NCI-H1105 (cell line): ENCODE measurements at regions not wholly inside any gene's neighbourhood (a gene's known extent, or its start where the extent isn't known, plus 50 kb on each side); places are given as distances from the start of the nearest gene placed in this dataset.
"Not testable (repeated sequence)": the region's sequence is repeated elsewhere in the genome, so short reads cannot be mapped to it uniquely, and the experiment has no call there.

Source experiments
- DNase-seq: peaks from one replicate; lab custom pipeline; 2025; lab: John Stamatoyannopoulos, UW

DNA sequence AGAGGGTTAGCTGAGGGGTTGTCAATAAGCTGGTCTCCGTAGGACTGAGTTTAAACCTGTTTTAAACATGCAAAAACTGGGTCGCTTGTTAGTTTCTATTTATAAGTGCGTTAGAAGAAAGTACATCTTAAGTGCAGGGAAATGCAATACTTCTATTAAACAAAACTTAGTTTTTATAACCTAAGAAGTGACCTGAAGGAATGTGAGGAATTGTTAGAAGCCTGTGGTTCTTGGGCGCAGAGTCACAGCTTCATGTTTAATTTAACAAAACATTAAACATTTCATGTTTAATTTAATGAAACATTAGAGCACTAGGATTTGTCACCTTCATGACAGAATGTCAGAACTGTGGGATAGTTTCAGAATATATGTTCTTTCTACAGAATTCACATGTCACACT, 469.2 kb upstream of the WWC1 start:
- DNase-seq, result no peak

DNA sequence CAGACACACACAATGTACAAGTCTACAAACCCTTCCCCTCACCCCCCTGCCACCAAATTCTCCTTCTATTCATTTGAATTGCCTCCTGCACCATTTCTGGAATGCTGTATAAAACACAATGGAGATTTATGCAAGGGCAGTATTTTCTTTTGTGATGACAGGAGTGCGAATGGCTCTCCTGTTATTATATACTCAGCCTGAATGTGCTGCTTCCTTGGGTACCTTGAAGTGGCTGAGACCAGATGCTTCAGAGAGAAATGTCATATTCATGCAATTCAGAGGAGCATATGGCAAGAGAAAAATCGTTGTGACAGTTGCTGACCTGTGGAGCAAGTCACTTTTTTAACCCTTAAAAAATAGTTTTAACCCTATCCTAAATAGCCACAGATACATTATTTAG, 468.0 kb upstream of the WWC1 start:
- DNase-seq, result no peak

DNA sequence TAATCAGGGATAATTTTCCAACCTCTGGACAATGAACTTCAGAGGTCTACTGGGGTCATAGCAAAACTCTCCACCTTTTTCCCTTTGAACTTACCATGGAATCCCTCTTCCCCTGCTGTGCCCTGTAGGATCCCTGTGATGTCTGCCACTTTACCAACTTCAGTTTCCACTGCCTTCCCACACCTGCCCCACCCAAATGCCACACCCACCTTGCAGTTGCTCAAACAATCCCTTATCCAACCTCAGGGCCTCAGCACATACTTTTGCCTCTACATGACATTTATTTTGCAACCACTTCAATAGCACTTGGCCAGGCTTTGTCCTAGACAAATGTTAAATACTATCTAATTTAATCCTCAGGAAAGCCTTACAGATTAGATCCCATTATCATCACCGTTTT, 463.7 kb upstream of the WWC1 start:
- DNase-seq, result no peak

DNA sequence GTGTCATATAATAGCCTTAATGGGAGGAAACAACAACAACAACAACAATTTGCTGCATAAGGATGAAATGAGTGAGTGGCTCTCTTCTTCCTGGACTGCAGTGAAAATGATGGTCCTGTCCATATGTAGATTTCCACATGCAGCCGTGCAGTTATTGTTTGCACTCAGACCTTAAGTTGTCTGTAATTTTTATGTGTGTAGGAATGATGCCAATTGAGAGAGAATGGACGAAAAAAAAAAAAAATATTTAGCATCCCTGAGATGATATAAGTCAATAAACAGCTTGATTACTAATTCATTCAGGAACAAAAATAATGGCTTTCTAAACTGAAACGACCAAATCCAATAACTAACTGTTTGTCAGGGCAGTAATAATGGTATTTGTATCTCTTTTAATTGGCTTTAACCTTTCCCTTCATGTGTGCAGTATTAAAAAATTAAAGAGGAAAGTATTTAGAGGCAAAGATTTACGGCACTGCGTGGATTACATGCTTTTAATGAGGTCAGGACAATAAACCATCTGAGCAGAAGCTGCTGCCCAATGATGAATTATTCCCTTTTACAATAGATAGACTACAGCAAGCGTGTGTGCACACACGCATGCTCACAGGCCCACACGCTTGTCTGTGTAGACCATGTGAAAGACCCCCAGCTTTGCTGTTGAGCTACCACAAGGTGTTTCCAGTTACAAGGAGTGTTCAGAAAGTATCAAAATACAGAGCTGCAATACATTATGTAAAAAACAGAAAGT, 459.5 kb upstream of the WWC1 start:
- no peak for DNase-seq

DNA sequence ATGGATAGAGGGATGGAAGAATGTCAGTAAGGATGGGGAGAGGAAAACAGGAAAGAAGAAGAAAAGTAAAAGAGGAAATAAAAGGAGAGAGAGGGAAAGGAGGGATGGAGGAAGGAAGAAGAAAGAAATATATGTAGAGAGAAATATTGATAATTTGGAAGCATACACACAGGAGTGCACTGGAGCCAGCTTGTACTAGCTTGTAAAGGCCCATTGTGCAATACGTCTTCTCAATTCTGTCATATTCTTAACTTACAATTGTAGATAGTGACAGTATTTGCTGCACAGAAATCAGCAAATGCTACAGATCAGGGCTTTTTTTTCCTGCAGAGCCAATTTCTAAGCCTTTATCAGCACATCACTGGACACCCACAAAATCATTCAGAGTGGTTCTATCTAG, 458.8 kb upstream of the WWC1 start:
- no peak for DNase-seq

DNA sequence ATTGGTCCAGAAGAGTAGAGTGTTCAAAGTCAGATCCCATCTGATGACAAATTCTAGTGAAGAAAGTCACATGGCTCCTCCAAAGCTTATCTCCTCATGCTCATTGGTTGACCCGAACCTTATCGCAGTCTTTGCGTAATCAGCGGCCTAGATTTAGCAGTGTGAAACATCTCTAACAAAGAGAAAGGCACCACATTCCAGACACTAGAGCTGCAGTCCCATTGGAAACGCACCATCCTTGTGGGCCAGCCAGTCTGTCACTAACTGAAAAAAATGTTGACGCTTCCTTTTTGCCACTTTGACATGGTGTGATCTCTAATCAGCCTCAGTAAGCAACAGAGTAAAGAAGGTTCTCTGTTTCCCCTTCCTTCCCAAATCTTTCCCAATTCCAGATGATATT, 458.0 kb upstream of the WWC1 start:
- DNase-seq, result no peak

DNA sequence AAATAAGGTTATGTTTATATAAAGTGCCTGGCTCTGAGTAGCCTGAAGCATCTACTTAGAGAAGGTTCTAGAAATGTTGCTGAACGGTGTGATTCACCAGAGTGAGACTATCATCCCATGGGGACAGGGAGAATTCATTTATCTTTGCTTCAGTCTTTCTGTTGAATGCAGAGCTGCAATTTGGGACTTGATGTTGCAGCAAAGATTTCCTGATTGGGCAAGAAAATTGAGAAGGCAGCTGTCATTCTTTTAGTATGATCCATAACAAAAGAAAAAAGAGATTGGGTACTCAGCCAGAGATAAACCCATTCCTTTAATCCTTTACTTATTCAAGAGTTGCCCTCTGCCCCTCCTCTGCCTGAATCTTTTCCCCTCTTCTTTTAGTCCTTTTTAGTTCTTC, 456.3 kb upstream of the WWC1 start:
- DNase-seq, result no peak

DNA sequence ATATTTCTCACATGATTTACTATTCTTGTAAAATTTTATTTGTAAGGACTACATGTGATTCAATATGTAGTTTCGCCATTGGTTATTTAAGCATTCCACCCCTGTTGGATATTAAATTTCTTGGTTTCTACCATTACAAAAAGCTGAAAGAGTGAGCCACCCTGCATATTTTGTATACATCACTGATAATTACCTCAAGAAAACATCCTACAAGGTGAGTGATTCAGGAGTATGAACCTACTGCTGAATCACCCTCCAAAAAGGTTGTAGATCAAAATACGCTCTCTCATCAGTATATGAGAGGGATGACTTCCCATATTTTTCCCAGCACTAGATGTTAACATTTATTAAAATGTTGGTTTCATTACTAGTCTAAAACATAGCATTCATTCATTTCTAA, 454.3 kb upstream of the WWC1 start:
- no peak for DNase-seq

DNA sequence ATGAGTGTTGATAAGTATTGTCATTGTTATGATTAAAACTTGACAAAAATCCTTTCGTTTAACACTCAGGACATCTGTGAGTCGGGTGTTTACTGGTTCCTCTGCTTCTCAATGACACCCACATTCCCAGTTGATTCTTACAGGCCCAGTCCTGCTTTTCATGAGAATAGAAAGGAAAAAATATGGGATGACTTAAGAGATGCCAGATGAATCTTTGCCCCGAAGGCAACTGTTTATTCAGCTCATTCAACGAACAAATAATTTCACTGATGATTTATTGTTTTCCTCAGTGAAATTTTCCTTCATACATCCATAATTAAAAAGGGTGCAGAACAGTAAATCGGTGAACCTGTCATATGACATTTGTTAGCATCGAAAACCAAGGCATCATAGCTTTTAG, 452.4 kb upstream of the WWC1 start:
- no peak for DNase-seq

DNA sequence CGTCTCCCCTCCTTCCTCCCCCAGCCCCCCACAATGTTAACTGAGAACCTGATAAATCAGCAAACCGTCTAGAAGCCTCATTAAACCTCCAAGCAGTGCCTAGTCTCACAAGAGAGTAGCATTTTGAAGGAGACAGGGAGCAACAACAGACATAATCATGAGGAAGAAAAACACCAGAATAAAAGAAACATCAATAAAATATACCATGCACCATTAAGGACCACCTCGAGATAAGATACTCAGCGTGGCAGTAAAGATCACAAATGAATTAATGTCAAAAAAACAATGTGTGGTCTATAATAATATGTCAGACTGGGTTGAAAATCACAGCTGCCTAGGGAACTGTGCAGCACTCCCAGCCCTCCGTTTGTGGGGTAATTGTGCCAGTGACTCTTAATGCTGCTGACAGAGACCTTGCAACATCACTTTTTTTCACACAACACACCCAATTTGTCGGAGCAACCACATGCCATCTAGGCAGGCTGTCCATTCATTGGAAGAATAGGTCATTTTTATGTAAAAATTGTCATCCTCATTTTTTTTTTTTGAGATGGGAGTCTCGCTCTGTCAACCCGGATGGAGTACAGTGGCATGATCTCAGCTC, 450.8 kb upstream of the WWC1 start:
- DNase-seq, result no peak

DNA sequence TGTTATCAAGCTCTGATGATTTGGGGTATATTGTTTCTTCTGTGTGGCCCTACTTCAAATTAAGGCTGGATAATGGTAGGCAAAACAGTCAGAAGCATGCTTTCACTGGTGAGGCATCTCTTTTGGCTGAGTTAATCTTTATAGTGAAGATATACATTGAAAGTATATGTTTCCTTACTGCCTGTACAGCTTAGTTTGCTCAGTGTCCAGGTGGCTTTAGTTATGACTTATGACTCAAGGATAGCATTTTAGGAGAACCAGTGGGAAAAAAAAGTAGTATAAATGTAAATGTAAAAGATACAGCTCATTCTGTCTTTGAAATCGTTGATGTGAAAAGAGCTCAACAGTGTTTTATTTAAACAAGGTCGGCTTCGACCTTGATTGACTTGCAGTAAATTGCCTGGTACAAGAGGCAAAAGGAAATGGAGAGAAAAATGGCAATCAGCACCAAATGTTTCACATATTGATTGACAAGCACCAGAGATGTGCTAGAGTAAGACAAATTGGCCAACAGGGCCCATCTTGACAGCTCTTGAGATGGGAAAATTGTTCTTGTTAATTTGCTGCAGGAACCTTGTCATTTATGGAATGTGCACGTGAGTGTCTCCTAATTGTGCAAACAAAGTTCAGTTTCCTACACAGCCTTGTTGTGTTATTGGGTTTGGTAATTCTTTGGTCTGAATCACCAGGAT, 447.4 kb upstream of the WWC1 start:
- no peak for DNase-seq

DNA sequence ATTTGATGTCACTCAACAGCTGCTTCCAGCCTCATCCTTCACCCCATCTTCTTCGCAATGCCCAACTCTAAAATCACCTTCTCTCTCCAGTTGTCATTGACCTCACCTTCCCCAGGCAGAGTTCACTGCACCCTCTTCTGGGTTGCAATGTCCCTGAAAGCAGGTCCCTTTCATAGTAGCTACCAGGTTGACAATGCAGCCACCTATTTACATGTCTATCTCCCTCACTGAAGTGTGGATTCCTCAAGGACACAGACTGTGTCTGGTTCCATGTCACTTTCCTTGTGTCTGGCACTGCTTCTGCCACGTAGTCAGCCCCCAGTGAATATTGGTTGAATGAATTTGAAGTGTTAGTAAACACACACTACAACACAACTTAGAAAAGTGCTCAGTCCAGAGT, 445.5 kb upstream of the WWC1 start:
- no peak for DNase-seq

DNA sequence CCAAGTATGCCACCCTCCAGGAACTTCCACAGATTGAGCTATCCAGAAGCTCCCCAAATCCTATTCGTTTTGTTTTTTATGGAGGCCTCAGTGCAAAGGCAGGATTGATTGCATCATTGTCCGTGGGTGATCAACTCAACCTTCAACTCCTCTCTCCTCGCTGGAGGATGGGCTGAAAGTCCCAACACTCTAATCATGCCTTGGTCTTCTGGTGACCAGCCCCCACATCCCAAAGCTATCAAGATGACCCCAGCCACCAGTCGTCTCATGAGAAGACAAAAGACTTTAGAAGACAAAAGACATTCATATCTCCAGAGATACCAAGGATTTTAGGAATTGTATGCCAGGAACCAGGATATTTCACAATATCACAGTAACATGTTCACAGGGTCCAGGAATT, 441.6 kb upstream of the WWC1 start:
- DNase-seq, result no peak

DNA sequence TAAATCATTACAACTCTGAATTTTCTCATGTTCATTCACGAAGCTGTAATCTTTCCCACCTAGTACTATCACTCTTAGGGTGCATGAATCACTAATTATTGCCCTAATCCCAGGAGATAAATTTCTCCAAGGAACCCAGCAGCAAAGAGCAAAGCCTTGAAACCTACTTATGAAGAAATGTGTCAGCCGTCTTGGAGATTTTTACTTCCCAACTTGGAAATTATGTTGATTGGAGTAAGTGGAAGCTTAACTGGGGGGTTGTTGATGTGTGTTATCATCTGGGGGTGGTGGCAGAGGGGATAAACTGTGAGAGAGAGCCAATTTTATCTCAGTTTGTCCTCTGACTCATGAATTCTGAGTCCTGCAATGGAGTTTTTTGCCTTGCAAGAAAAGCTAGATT, 440.5 kb upstream of the WWC1 start:
- DNase-seq, result no peak

DNA sequence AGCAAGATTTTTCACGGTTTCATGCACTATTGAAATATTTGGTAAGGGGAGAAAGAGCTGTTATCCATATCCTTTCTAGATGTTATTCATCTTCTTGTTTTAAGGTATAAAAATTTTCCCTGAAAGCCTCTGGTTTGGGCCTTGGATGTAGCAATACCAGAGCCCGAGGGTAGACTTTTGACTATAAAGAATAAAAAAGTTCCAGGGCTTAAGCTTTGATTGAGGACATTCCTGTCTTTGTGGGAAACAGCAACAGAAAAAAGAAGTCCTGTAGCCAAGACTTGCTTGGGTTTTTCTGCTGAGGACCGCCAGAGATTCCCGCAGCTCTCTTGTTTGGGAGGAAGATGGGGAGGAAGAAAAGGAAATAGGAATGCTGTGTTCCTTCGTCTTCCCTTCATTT, 440.0 kb upstream of the WWC1 start:
- no peak for DNase-seq

DNA sequence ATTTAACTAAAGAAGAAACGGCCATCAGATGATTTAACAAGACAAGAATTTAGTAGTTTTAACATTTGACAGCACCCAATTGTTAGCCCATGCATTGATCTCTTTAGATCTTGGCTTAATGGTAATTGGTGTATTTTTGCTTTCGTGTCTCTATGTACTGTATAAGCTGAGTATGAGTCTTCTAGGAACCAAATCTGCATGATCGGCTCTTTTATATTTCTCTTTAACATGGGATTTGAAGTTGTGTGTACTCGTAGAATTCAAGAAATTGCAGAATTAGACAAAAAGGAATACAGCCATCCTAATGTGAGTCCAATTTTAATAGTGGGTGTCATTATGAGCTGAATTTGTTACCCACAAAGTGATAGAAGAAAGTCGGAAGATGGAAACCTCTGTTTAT, 438.9 kb upstream of the WWC1 start:
- DNase-seq, result no peak

DNA sequence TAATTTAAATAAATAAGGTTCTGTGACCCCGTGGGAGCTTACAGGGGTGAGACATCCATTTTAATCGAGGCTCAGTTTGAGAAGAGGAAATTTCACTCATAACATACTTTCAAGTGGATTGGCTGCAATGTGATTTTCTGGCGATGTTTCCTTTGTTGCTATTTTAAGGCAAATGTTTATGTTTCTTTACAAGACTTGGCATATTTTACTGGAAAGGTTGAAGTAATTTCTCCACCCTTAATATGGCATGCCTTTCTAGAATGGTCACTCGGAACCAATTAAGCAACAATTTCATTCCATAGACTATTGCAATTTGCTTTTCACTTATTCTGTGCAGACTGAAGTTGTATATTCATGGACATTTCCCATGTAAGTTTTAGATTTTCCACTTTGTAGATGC, 438.0 kb upstream of the WWC1 start:
- no peak for DNase-seq

DNA sequence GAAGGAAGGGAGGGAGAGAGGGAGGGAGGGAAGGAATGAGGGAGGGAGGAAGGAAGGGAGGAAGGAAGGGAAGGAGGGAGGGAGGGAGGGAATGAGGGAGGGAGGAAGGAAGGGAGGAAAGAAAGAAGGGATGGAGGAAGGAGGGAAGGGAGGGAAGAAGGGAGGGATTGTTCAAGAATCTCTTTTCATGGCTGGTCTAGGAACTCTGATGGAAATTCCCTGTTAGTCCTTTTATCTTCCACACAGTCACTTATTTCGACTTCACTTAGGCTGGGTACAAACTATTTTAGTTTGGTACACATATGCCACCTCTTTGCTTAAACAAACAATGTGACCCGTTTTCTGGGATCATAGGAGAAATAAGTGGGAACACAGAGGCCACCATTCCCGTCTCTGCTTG, 435.6 kb upstream of the WWC1 start:
- no peak for DNase-seq

DNA sequence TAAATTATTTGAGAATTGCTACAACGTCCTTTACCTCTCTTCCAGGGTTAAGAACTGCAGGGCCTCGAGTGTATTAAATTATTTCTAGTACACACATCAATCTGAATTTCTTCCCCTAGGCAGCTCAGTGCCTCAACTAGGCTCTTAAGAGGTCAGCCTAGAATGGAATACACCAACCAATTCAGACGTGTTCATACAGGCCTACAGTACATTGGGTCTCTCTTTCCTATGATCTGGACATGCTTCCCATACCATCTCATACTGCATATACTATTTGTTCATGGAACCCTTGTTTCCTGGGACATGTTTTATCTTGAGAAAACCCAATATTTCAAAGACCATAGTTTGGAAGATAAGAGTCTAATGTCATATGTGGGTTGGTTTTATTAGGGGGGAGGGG, 434.1 kb upstream of the WWC1 start:
- no peak for DNase-seq

DNA sequence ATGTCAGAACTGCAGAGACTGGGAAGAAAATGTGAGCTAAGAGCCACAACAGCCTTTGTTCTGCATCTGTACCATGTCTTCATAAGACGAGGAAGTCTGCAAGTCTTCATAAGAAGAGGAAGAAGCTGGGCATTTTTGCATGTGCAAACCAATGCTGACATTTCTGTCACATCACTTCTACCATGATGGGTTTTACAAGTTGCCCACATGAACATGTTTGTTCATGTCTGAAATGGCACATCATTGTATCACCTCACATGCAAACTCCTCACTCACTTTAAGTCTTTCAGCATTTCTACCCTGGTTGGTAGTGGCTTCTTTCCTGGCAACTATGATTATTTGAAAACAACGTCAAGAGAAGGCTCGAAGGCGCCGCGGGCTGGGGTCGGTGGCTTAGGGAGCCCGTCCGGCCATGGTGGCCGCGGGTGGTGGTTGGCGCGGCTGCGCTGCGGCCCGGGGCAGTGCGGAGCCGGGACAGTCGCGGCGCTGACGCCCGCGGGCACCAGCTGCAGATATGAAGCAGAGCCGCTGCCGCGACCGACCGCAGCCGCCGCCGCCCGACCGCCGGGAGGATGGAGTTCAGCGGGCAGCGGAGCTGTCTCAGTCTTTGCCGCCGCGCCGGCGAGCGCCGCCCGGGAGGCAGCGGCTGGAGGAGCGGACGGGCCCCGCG, 433.1 kb upstream of the WWC1 start:
- not testable (repeated sequence) for DNase-seq

DNA sequence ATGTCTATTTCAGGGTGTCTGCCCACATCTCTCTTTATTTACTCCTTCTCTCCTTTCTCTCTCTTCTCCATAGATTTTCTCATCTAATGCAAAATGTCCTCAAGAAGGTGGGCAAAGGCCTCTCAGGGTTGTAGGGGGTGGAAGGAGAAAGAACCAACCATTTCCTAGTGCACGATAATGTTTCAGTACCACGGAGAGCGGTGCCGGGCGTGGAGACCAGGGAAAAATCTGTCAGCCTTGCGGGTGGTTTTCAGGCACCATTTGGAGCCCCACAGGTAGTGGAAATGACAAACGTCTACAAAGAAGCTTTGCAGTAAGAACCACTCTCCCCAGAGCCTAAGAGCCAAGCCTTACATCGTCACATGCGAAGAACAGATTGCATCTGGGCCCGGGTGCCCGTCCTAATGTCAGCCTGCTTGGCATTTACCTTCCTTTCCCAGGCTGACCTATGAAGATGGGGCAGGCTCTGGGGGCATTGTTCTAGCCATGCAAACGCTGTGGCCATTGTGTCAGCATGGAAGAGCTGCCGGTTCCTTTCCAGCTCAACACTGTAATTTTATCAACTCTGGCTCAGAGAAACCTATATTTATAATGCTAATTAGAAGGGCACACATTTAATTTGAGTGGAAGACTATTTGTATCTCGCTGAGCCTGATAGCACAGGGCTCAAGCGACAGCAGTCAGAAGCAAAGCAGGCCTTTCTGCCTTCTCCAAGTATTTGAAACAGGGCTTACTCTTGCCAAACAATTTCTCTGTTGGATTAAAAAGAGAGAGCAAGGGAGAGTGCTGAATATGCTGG, 430.1 kb upstream of the WWC1 start:
- DNase-seq, result no peak

DNA sequence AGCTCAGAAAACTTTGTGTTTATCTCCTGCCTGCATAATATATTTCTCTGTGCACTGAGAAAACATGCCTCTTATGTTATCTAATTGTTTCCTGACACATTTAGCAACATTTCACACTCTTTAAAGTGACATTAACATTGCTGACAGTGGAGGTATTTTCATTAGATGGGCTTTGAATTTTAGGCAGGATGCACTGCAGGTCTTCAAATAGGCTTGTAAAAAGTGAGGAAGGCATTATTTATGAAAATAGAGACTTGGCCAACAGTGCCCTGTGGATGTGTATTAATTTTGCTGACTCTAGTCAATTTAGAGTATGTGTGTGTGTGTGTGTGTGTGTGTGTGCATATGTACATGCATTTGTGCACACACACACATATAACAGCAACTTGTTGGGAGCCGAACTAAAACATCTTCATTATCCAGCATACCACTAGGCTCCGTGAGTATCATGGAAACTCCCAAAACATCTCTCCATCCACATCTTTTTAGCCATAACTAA, 429.5 kb upstream of the WWC1 start:
- DNase-seq, result no peak
